ENCODE measurements at regions not wholly inside any gene's neighbourhood (a gene's known extent, or its start where the extent isn't known, plus 50 kb on each side); places are given as distances from the start of the nearest gene placed in this dataset.

- no peak for DNase-seq (ENCODE audit: low spot score)
- TF ChIP-seq CTCF (IDR thresholded peaks at IDR 0.05; ENCODE audit: extremely low read depth, missing control alignments): no peak
Observed at GRCh38 chr16:85980686-85981085, 81.7 kb downstream of the IRF8 start.

GRCh38 chr16:85981826-85982562 is 83.0 kb downstream of the IRF8 start:
- no peak for DNase-seq (ENCODE audit: low spot score)
- TF ChIP-seq CTCF (IDR thresholded peaks at IDR 0.05; ENCODE audit: extremely low read depth, missing control alignments): no peak

GRCh38 chr16:85982563-85982939 is 83.6 kb downstream of the IRF8 start:
- no peak for DNase-seq (ENCODE audit: low spot score)
- no peak for TF ChIP-seq CTCF (IDR thresholded peaks at IDR 0.05; ENCODE audit: extremely low read depth, missing control alignments)

- TF ChIP-seq CTCF (IDR thresholded peaks at IDR 0.05; ENCODE audit: extremely low read depth, missing control alignments): no peak
- no peak for DNase-seq (ENCODE audit: low spot score)
Observed at GRCh38 chr16:85983064-85983463, 84.1 kb downstream of the IRF8 start.

GRCh38 chr16:85983606-85984230 is 84.8 kb downstream of the IRF8 start:
- TF ChIP-seq CTCF (IDR thresholded peaks at IDR 0.05; ENCODE audit: extremely low read depth, missing control alignments): no peak
- no peak for DNase-seq (ENCODE audit: low spot score)

- no peak for TF ChIP-seq CTCF (IDR thresholded peaks at IDR 0.05; ENCODE audit: extremely low read depth, missing control alignments)
- DNase-seq (ENCODE audit: low spot score): no peak
Observed at GRCh38 chr16:85984231-85984880, 85.4 kb downstream of the IRF8 start.

GRCh38 chr16:85984947-85985451 is 86.0 kb downstream of the IRF8 start:
- DNase-seq (ENCODE audit: low spot score): no peak
- no peak for TF ChIP-seq CTCF (IDR thresholded peaks at IDR 0.05; ENCODE audit: extremely low read depth, missing control alignments)
